ENCODE measurements at regions not wholly inside any gene's neighbourhood (a gene's known extent, or its start where the extent isn't known, plus 50 kb on each side); places are given as distances from the start of the nearest gene placed in this dataset.
A peak's percentile ranks its signal among the peaks of the same experiment; 100 is the strongest.

GRCh38 chr22:23410411-23410810 is 169.7 kb downstream of the IGLL1 start:
- no peak for DNase-seq (ENCODE audit: low read depth in 2 of 2)

DNA sequence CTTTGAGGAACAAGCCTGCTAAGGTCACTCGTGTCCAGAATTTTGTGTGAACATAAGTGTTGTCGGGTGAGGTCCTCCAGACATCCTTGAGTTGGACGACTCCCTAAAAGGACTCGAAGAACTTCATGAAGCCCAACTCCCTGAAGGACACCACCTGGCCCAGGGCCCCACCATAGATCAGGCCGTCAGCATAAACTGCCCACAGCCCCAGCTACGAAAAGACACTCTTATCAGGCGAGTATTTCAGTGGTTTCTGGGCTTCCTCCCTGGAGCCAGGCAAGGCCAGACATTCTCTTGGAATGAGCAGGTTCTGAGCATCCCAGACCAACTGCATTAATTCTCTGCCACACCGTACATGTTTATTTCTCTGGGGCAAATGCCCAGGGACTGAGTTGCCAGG is 170.1 kb downstream of the IGLL1 start:
- no peak for DNase-seq (ENCODE audit: low read depth in 2 of 2)

DNA sequence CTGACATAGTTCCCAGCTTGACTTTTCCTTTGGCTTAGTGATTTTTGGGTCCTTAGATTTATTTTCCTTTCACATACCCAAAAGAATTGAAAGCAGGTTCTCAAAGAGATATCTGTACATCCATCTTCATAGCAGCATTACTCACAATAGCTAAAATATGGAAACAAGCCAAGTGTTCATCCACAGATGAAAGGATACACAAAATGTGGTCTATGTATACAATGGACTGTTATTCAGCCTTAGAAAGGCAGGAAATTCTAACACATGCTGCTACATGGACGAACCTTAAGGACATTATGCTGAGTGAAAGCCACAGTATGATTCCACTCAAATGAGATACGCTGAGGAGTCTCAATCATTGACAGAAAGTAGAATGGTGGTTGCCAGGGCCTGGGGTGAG is 171.8 kb downstream of the IGLL1 start:
- no peak for DNase-seq (ENCODE audit: low read depth in 2 of 2)

GRCh38 chr22:23405366-23405851 is 174.7 kb downstream of the IGLL1 start:
- DNase-seq (ENCODE audit: low read depth in 2 of 2), result no peak

GRCh38 chr22:23404689-23405365 is 175.3 kb downstream of the IGLL1 start:
- DNase-seq (ENCODE audit: low read depth in 2 of 2), result no peak

DNA sequence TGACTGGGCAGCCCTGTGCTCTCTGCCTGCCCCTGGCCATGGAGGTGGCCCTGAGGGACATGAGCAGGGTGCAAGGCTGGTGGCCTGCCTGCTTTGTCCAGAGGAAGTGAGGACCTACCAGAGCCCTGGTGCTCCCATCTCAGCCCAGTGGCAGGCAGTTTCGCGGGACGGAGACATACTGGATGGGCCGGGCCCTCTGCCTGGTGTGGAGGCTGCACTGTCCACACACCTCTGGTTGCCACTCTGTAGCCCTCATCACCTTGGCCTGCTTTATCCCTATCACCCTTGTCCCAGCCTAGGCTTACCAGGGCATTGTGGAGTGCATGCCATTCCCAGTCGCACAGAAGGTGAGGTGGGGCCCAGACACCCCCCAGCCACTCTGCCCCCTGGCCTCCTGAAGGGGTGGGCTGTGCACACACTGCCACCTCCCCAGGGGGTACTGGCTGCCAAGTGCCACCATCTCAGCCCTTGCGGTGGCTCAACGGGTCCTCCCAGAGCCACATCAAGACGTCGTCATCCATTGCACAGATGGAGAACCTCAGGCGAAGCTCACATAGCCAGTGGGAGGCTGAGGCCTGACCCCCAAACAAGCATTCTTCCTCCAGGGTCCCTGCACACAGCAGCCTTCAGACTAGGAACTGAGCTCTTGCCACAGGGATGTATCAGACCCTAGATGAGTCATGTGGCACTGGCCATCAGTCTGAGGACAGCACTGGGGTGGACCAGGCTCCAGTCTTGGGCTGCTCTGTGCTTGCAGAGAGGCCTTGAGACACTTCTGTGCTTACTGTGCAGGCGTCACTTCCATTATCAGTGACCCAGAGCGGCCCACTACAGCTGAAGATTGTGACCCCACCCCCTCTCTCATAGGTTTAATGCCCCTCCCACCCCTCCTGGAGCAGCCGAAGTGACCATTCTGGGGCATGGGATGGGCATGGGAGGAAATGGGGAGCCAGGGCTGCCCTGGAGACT is 176.1 kb downstream of the IGLL1 start:
- no peak for DNase-seq (ENCODE audit: low read depth in 2 of 2)

DNA sequence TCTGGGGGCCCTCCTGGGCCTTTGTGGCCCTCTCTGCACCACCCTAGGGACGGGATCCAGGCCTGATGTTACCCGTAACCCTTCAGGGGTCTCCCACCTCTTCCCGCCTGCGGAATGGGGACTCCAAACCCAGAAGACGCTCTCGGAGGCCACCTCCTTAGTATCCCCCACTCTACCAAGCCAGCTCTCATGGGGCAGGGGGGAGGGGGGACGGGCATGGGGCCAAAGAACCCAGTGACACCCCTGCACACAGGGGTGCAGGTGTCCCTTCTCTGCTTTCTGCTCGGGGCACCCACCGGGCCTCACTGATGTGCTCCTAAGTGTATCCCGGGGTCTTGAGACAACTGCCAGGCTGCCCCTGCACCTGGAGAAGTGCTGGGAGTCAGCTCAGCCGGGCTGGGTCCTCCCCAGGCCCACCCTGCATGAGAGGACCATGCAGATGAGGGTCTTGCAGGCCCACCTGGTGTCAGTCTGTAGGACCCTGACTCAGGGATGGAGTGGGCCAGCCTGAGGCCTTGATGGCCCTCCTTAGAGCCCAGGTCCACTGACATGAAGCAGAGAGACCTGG is 176.9 kb downstream of the IGLL1 start:
- no peak for DNase-seq (ENCODE audit: low read depth in 2 of 2)

DNA sequence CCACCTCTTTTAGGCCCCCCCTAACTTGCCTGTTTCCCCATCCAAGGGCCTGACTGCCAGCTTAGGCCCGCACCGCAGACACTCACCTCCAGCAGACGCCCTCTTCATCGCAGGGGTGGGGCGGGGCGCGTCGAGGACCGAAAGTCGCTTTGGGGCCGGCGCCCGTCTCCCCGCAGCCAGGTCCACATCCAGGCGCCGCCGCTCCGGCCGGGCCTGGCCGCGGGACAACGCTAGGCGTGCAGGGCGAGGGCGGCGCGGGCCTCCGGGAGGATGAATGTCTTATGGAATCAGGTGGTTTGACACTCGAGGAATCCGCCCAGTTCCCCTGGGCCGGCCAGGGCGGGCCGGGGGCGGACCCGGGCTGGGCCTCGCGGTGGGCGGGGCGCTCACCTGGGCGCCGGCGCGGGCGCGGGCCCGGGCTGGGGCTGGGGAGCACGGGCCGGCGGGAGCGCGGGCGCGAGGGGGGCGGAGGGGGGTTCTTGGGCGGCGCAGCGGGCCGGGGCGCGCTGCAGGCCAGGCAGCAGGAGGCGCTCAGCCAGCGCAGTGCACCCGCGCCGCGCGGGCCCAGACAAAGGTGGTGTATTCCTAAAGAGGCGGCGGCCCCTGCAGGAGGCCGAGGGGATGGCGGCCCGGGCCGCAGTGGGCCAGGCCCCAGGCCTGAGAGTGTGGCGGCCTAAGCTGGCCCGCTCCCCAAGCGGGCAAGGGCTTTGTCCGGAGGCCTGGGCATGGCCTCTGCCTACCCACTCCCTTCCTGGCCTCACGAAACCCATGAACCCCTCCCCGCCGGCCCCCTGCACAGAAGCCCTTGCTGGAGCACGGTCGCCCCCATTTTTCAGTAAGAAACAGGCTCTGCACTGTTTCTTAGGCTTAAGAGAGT is 177.6 kb downstream of the IGLL1 start:
- peak; percentile 41 to 47 for DNase-seq (ENCODE audit: low read depth in 2 of 2)

GRCh38 chr22:23401910-23402274 is 178.2 kb downstream of the IGLL1 start:
- no peak for DNase-seq (ENCODE audit: low read depth in 2 of 2)

- DNase-seq (ENCODE audit: low read depth in 2 of 2), result no peak
These were observed 178.8 kb downstream of the IGLL1 start for GRCh38 chr22:23401111-23401909.

DNA sequence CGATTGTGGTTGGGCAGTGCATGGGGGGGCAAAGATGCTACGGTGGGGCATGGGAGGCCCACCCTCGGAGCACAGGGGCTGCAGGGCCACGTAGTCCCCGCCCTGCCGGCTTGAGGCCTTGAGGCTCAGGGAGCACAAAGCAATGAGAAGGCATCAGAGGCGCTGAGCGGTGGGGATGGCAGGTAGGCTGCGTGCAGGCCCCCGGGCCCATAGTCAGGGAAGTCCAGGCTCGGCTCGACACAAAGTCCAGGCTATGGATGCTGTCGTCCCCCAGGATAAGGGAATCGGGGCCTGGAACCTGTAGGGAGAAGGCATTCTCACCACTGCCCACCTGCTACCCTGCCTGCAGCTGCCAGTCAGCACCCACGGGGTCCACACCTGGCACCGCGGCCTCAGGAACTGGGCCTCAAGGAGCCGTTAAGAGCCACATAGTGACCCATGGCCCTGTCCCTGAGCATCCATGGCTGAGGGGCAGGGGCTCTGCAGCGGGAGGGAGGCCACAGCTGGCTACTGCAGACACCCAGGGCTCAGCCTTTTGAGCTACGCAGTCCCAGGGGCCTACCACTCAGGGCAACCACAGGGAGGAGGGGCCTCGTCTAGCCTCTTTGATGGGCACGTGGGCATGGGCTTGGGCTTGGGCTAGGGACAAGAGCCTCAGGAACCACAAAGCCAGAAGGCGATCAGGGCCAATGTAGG is 179.7 kb downstream of the IGLL1 start:
- no peak for DNase-seq (ENCODE audit: low read depth in 2 of 2)

DNA sequence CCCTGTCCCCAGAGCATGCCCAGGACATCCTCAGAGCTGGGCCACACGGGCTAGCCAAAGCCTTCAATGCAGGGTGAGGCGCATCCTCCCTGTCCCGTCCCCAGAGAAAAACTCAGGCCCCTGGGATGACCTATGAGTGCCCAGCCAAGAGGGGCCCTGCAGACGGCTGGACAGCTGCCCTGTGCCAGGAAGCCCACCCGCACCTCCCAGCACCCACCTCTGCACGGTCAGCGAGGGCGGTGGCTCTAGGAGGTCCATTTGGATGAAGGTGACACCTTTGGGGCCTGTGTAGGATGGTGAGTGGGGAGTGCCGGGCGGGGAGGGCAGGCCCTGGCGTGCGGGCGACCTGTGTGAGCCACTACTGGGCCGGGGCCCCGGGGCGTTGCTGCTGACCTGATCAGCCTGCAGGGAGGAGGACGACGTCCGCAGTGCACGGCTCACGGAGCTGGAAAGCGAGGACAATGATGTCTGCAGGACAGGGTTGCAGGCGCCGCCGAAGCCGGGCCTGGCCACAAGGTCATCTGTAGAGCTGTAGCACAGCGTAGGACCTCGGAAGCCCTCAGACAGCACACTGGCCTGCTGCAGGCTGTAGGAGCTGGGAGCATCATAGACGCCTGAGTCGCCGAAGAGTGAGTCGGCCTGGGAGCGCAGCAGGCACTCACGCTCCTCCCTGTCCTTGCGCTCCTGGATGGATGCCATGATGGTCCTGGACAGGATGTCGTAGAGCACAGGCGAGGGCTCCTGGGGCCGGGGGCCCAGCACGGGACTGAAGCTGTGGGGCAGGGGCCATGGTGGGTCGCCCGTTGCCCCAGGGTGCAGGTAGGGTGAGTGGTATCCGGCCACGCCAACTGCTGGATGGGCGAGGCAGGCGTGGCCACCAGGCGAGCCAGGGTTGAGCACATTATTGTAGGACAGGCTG is 180.5 kb downstream of the IGLL1 start:
- DNase-seq (ENCODE audit: low read depth in 2 of 2), result no peak

GRCh38 chr22:23398701-23399366 is 181.3 kb downstream of the IGLL1 start:
- no peak for DNase-seq (ENCODE audit: low read depth in 2 of 2)

GRCh38 chr22:23397613-23398567 is 182.2 kb downstream of the IGLL1 start:
- DNase-seq (ENCODE audit: low read depth in 2 of 2), result no peak

- DNase-seq (ENCODE audit: low read depth in 2 of 2), result no peak
These were observed 183.0 kb downstream of the IGLL1 start for GRCh38 chr22:23397008-23397612.

DNA sequence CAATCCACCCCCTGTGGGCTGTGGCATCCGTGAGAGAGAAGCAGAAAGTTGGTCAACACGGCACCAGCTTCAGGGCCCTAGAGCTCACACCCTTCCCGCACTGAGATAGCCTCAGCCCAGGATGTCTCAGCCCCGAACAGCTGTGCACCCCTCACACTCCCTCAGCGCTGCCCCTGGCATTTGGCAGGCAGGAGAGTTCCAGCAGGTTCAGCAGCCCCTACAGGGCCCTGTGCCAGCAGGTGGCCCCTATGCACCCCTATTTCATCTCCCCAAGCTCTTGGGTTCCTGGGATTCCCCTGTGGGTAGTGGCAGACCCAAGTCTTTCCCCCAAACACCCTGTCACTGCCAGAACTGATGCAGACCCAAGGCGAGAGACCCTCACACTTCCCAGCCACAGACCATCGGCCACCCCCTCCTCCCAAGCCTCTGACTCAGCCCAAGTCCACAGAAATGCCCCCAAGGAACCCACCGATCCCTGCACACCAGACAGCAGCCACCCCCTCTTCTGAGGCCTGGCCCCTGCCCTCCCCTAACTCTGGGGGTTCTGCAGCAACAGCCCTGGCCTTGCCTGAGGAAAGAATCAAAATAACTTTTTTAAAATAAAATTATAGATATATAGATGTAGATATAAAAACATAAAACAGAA is 183.6 kb downstream of the IGLL1 start:
- no peak for DNase-seq (ENCODE audit: low read depth in 2 of 2)
